Activated naive CD4-positive, alpha-beta T cell treated with anti-CD3 and anti-CD28 coated beads, Interleukin-2, amount 50 U/mL, for 24 hours (primary cell): ENCODE measurements at regions not wholly inside any gene's neighbourhood (a gene's known extent, or its start where the extent isn't known, plus 50 kb on each side); places are given as distances from the start of the nearest gene placed in this dataset.

ENCODE experiments used
- H3K27ac Mint-ChIP-seq: one replicate; pipeline ENCODE4 v1.8.0; 2021; ENCODE audit warnings: mild to moderate bottlenecking, mixed read lengths
- H3K27me3 Mint-ChIP-seq: one replicate; pipeline ENCODE4 v1.8.0; 2021; ENCODE audit warnings: mixed read lengths
- H3K36me3 Mint-ChIP-seq: one replicate; pipeline ENCODE4 v1.8.0; 2021; ENCODE audit warnings: mixed read lengths
- H3K4me1 Mint-ChIP-seq: one replicate; pipeline ENCODE4 v1.8.0; 2021; ENCODE audit warnings: mixed read lengths
- H3K4me3 Mint-ChIP-seq: one replicate; pipeline ENCODE4 v1.8.0; 2021; ENCODE audit warnings: mild to moderate bottlenecking, mixed read lengths
- H3K9me3 Mint-ChIP-seq: one replicate; pipeline ENCODE4 v1.8.0; 2021; ENCODE audit warnings: mixed read lengths

DNA sequence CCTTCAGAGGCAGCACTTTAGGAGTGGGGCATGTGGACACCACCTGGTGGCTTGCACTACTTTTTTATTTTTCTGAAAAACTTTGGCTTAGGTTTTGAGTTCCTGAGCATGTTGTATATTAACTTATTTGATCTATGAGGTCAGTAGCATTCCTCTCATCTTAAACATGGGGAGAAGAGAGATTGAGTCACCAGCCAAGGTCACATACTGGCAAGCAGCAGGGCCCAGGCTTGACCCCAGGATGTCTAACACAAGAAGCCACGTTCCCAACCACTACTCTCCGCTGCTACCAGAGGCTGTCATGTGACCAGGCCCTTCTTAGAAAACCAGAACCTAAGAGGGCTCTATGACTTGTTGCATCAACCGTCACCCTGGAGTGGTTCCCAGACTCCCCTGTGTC lies 210.3 kb upstream of the GPR26 start:
- H3K4me1 Mint-ChIP-seq: no peaks in the 10 kb centered on the region
- no peaks in the 10 kb centered on the region for H3K9me3 Mint-ChIP-seq
- H3K27me3 Mint-ChIP-seq: peaks cover 3% of the 10 kb centered on the region
- no peaks in the 10 kb centered on the region for H3K36me3 Mint-ChIP-seq
- no peak overlapping the region for H3K4me3 Mint-ChIP-seq
- no peak overlapping the region for H3K27ac Mint-ChIP-seq

DNA sequence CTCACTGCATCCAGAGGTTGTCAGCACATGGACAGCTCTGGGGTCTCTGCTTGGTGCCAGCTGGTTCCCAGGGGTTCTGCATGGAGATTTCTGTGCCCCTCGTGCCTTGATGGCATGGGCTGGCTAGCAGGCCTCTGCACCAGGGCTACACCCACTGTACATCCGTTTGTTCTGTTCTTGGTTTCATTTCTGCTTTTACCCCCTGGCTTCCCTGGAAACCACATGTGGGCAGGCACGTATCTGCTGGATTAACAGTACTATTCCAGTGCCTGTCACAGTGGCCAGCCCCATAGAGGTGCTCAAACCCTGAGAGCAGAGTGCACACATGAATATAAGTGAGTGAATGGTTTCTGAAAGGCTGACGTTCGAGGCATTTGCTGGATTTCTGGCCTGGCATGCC lies 207.2 kb upstream of the GPR26 start:
- H3K4me1 Mint-ChIP-seq: no peaks in the 10 kb centered on the region
- no peaks in the 10 kb centered on the region for H3K36me3 Mint-ChIP-seq
- no peaks in the 10 kb centered on the region for H3K9me3 Mint-ChIP-seq
- no peak overlapping the region for H3K4me3 Mint-ChIP-seq
- H3K27ac Mint-ChIP-seq: no peak overlapping the region
- peaks cover 3% of the 10 kb centered on the region for H3K27me3 Mint-ChIP-seq

DNA sequence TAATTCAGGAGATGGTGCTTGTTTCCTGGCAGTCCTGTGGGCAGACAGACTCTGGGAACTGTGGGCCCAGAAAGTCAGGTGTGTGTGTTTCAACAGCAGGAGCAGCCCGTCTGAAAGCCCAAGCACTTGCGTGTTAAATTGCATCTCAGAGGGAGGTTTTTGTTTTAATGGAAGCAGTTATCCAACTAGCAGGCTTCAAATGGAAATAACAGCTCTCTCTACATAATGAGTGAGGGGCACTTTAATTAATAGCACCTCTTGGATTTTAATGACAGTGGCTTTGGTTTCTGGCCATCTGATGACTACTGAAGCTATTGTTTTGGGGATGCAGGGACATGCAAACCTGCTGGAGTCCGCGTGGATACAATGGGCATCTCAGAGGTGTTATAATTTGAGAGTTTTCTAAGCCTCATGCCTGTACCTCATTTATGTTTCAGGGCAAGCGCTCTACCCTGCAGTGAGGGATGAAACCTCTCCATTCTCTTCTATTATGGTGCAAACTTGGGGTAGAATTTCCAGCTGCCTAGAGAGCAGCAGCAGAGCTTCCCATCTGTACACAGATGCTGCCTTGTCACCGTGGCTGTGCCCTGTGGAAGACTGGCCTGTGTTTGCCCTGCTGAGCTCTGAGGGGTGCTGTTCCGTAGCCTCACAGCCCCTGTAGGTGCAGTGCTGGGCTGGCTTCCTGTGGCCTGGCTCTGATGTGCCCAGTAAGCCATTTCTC lies 206.6 kb upstream of the GPR26 start:
- Mint-ChIP-seq H3K9me3 (no peaks in the 10 kb centered on the region), H3K4me1 (no peaks in the 10 kb centered on the region), H3K4me3 (no peak overlapping the region), H3K36me3 (no peaks in the 10 kb centered on the region), H3K27ac (no peak overlapping the region), H3K27me3 (peaks cover 3% of the 10 kb centered on the region)

DNA sequence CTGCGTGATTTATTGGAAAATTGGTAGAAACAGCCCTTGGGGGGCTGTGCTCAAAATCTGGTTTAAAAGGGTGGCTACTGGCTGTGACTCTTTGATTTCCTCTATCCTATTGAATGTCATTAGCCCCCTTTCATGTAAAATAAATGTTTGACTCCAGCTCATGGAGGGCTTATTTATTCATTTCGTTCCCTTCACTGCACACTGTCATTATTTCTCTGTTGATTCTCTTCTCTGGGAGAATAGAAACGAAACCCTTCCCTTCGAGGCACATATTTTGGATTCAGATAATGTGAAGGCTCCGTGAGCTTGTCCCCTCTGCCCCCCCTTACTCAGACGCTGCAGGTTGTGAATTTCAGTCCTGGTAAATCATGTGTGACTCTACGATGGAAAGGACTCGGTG lies 203.9 kb upstream of the GPR26 start:
- Mint-ChIP-seq H3K36me3 (no peaks in the 10 kb centered on the region), H3K4me3 (no peak overlapping the region), H3K4me1 (no peaks in the 10 kb centered on the region), H3K9me3 (no peaks in the 10 kb centered on the region), H3K27me3 (peaks cover 3% of the 10 kb centered on the region), H3K27ac (no peak overlapping the region)

DNA sequence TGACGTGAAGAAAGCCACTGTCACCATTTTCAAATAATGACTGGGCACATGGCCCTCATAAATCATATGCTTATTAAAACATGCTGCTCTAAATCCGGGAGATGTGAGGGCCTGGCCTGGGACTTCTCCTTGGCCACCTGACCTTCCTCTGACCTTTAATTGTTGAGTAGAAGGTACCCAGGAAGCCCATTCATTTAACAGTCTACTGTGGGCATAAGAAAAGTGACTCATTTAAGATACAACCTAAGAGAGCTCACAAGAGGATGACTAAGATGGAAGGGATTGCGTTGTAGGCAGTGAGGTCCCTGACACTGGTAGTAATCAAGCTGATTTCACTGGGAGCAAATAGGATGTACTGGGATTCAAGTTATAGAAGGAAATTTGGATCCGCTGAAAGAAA lies 203.4 kb upstream of the GPR26 start:
- H3K9me3 Mint-ChIP-seq: no peaks in the 10 kb centered on the region
- no peaks in the 10 kb centered on the region for H3K4me1 Mint-ChIP-seq
- peaks cover 3% of the 10 kb centered on the region for H3K27me3 Mint-ChIP-seq
- H3K27ac Mint-ChIP-seq: no peak overlapping the region
- H3K36me3 Mint-ChIP-seq: no peaks in the 10 kb centered on the region
- no peak overlapping the region for H3K4me3 Mint-ChIP-seq

DNA sequence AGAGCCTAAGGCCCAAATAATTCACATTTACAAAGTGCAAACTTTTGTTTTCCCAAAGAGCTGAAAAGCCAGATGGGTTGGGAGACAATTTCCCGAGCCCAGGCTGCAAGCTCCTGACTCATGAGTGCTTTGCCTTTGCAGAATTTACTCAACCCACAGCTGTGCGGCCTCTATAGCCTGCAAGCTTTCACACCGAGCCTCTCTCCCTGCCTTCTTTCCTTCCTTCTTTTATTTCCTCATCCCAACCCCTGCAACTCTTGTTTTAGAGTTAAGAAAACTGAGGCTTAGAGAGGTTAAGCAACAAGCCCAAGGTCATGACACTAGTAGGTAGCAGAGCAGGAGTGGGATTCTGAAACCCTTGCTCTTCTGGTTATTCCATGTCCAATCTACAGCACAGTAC lies 203.0 kb upstream of the GPR26 start:
- H3K27ac Mint-ChIP-seq: no peak overlapping the region
- no peak overlapping the region for H3K4me3 Mint-ChIP-seq
- peaks cover 4% of the 10 kb centered on the region for H3K27me3 Mint-ChIP-seq
- no peaks in the 10 kb centered on the region for H3K9me3 Mint-ChIP-seq
- H3K4me1 Mint-ChIP-seq: no peaks in the 10 kb centered on the region
- no peaks in the 10 kb centered on the region for H3K36me3 Mint-ChIP-seq

DNA sequence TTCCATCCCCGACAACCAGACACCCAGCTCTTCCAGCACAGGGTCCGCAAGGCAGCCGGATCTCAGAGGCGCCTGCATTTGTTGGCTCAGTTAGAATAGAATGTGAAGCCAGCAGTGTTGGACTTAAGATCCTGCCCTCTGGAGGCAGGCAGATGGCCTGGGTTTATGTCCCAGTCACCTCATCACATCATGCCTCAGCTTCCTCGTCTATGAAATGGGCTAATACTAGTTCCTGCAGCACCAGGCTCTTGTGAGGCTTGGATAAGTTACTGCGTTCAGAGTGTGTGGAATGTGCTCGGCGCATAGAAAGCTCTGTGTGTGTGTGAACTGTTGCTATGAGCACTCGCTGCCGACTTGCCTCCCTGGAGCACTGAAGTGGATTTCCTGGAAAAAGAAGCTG lies 202.5 kb upstream of the GPR26 start:
- no peak overlapping the region for H3K27ac Mint-ChIP-seq
- no peaks in the 10 kb centered on the region for H3K36me3 Mint-ChIP-seq
- H3K4me3 Mint-ChIP-seq: no peak overlapping the region
- no peaks in the 10 kb centered on the region for H3K9me3 Mint-ChIP-seq
- H3K27me3 Mint-ChIP-seq: peaks cover 2% of the 10 kb centered on the region
- H3K4me1 Mint-ChIP-seq: no peaks in the 10 kb centered on the region

DNA sequence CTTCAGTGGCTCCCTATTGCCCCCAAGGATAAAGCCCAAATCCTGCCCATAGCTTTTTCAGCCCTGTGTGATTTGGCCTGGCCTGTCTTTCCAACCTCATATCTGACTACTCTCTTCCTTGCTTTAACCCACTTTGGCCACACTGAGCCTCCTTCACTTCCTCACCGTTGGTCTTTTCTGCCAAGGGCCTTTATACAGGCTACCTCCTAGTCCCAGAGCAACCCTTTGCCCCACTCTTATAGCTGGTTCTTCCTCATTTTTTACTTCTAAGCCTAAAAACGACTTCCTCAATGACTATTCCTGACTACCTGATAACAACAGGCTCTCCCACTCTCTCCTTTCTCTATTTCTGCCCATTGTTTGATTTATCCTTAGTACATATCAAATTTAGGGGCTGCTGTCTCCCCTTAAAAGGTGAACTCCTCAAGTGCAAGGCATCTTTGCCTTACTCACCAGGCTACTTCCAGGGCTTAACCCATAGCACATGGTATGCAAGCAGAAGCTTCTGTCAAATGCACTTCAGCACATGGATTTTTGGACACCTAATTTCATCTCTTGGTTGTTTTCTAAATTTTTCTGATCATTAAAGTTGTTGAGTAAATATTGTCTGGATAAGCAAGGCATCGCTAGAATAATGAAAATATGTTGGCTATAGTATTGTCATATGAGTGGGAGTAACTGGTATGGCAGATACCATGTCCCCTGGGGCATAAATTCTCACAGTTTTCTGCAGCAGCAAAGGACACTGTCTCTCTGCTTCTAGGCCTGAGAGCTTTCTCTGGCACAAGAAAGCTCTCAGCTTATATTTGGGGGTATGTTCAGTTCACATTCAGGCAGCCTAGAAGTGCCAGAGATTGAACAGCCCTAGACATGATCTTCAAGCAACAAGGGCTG lies 201.5 kb upstream of the GPR26 start:
- no peaks in the 10 kb centered on the region for H3K9me3 Mint-ChIP-seq
- H3K4me3 Mint-ChIP-seq: no peak overlapping the region
- H3K27ac Mint-ChIP-seq: no peak overlapping the region
- no peaks in the 10 kb centered on the region for H3K36me3 Mint-ChIP-seq
- no peaks in the 10 kb centered on the region for H3K4me1 Mint-ChIP-seq
- peaks cover 7% of the 10 kb centered on the region for H3K27me3 Mint-ChIP-seq

DNA sequence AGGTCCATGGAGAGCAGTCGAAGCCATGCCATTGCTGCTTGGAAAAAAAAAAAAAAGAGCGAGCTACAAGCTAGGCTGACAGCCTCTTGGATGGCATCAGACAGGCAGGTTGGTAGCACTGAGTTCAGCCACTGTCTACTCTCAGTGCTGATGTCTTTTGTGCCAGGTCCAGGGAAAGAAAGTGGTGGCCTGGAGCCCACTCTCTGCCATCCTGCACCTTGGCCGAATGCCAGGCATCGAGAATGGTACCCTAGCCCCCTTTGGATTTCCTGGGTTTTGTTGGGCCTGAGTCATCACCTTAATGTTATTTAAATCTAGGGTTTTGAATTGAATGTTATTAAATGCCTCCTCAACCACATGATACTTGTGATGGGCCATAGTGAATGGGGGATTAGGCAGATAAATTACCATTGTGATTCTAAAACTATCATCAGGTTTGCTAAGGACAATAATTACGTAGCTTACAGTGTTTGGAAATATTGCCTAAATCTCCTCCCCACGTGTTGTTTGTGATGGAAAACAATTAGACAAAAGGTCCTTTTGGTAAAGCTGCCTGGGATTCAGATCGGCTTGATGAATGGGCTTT lies 195.7 kb upstream of the GPR26 start:
- Mint-ChIP-seq H3K27me3 (peaks cover 10% of the 10 kb centered on the region), H3K36me3 (no peaks in the 10 kb centered on the region), H3K4me3 (no peak overlapping the region), H3K4me1 (no peaks in the 10 kb centered on the region), H3K27ac (no peak overlapping the region), H3K9me3 (no peaks in the 10 kb centered on the region)

DNA sequence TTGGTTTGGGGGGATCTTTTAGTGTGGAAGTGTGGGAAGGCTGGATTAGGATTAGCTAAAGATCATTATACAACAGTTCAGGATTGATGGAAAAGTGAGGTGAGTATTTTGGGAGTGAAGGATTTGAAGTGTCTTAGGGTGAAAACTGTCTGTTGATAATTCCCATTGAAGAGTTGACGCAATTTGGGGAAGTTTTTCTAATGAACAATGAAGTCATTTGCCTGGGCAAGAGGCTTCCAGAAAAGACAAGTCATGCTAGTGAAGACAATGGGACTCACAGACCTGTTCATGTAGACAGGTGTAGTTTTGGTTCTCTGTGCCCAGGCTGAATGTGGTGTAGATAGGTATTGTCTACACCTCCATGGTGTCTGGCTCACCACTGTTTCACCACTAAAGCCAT lies 194.3 kb upstream of the GPR26 start:
- no peaks in the 10 kb centered on the region for H3K4me1 Mint-ChIP-seq
- no peak overlapping the region for H3K4me3 Mint-ChIP-seq
- peaks cover 10% of the 10 kb centered on the region for H3K27me3 Mint-ChIP-seq
- H3K36me3 Mint-ChIP-seq: no peaks in the 10 kb centered on the region
- H3K9me3 Mint-ChIP-seq: no peaks in the 10 kb centered on the region
- no peak overlapping the region for H3K27ac Mint-ChIP-seq

DNA sequence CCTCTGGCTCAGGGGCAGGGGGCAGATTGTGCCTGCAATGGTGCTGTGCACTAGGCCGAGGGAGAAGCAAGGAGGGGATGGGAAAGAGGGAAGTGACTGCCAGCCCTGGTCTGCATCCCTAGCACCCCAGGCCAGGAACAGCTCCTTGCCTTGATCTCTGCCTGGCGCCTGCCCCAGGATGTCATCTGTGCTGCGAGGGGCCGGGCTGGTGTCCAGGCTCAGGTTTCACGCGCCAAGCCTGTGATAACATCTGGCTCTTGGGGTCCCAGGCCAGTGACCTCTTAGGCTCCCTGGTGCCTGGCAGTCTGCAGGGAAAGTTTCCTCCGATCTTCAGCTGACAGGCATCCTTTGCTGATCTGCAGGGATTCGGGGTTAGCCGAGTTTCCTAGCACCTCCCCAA lies 193.5 kb upstream of the GPR26 start:
- no peaks in the 10 kb centered on the region for H3K9me3 Mint-ChIP-seq
- H3K36me3 Mint-ChIP-seq: no peaks in the 10 kb centered on the region
- no peak overlapping the region for H3K4me3 Mint-ChIP-seq
- H3K4me1 Mint-ChIP-seq: no peaks in the 10 kb centered on the region
- H3K27ac Mint-ChIP-seq: no peak overlapping the region
- H3K27me3 Mint-ChIP-seq: peaks cover 10% of the 10 kb centered on the region

DNA sequence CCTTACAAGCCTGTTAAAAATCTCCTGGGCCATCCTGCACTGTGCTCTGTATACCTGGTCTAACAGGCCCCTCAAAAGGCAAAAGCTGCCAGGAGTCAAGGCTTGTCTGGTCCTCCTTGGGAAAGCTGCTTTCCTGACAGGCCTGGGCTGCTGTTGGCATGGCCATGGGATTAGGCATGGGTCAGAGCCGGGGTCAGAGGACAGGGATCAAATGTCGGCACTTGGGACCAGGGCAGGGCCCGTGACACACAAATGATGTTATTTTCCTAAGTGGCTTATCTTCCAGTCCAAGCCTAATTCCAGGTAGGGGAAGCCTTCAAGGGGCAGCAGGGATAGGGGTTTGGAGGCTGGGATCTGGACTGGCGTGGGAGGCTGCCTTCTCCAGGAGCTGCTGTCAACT lies 191.5 kb upstream of the GPR26 start:
- no peak overlapping the region for H3K4me3 Mint-ChIP-seq
- no peaks in the 10 kb centered on the region for H3K9me3 Mint-ChIP-seq
- H3K36me3 Mint-ChIP-seq: no peaks in the 10 kb centered on the region
- H3K4me1 Mint-ChIP-seq: no peaks in the 10 kb centered on the region
- peaks cover 2% of the 10 kb centered on the region for H3K27me3 Mint-ChIP-seq
- H3K27ac Mint-ChIP-seq: no peak overlapping the region

DNA sequence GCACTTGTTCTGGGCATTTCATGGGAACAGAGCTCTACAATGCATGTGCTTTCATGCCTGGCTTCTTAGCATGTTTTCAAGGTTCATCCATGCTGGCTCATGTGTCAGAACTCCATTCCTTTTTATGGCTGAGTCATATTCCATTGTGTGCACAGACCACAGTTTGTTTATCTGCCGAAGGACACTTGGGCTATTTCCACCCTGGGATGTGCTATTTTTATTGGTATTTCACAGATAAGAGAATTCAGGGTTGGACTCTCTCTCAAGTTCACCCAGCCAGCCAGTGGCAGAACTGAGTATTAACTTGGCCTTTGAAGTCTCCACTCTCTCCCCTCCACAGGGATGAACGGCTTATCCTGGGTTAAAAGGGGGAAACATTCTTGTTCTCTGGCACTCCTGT lies 190.7 kb upstream of the GPR26 start:
- H3K4me1 Mint-ChIP-seq: no peaks in the 10 kb centered on the region
- peaks cover 4% of the 10 kb centered on the region for H3K27me3 Mint-ChIP-seq
- no peak overlapping the region for H3K27ac Mint-ChIP-seq
- H3K9me3 Mint-ChIP-seq: no peaks in the 10 kb centered on the region
- H3K36me3 Mint-ChIP-seq: no peaks in the 10 kb centered on the region
- H3K4me3 Mint-ChIP-seq: no peak overlapping the region

DNA sequence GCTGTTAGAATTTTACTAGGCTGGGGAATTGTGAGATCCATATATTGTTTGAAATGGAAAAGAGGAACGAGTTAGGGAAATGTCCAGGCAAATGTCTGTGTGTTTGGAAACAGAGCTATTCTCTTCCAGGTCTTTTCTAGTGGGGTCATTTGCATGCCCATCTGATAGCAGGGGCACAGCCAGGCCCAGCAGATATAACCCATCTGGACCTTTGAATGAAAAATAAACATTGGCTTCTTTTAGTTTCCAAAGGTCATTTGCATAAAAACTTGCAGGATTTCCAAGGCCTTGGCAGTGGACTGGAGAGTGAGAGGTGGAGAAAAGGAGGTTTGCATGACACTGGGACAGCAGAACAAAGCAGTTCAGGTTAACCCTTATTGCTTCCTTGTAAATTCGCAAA lies 188.0 kb upstream of the GPR26 start:
- Mint-ChIP-seq H3K4me1 (no peaks in the 10 kb centered on the region), H3K9me3 (no peaks in the 10 kb centered on the region), H3K27ac (no peak overlapping the region), H3K27me3 (peaks cover 4% of the 10 kb centered on the region), H3K36me3 (no peaks in the 10 kb centered on the region), H3K4me3 (no peak overlapping the region)

DNA sequence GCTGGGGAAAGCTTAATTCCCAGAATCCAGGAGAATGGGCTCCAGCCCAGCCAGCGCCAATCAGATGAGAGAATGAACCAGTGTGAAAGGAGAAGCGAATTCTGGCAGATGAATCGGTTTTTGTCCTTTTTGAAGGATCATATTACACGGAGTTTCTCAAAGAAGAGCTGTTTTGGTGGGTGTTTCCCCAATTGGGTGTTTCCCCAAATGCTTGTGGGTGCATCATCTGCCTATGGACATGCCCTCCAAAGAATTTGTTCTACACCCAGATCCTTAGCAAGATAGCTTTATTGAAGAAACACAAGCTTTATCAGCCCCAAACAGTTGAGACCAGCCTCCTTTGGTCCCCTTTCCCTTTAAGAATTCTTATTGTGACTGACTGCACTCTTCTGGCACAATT lies 186.5 kb upstream of the GPR26 start:
- Mint-ChIP-seq H3K4me1 (no peaks in the 10 kb centered on the region), H3K27me3 (peaks cover 5% of the 10 kb centered on the region), H3K4me3 (no peak overlapping the region), H3K36me3 (no peaks in the 10 kb centered on the region), H3K9me3 (no peaks in the 10 kb centered on the region), H3K27ac (no peak overlapping the region)

DNA sequence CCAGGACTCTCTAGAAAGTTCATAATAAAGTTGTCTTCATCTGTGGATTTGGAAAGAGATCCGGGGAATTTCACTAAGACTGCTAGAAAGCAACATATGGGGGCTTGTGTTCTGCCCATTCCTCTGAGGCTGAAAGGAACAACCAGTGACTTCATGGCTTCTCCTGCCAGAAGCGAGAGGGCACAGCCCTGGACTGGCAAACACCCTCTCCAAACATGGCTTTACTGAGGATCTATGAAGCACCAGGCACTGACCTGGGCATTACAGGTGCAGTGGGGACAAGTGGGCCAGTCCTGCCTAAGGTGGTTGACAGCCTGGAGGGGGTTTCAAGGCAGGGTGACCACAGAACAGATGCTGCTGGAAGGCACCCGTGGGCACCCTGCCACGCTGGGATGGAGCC lies 185.8 kb upstream of the GPR26 start:
- no peaks in the 10 kb centered on the region for H3K4me1 Mint-ChIP-seq
- H3K36me3 Mint-ChIP-seq: no peaks in the 10 kb centered on the region
- H3K27me3 Mint-ChIP-seq: peaks cover 6% of the 10 kb centered on the region
- H3K4me3 Mint-ChIP-seq: no peak overlapping the region
- no peaks in the 10 kb centered on the region for H3K9me3 Mint-ChIP-seq
- no peak overlapping the region for H3K27ac Mint-ChIP-seq
